WTC11 (cell line): ENCODE measurements at regions not wholly inside any gene's neighbourhood (a gene's known extent, or its start where the extent isn't known, plus 50 kb on each side); places are given as distances from the start of the nearest gene placed in this dataset.

Experiments
- ATAC-seq: fragments of 200-7000 bp; cut with Tn5 transposase; 2 replicates; pipeline ENCODE4 v1.10.0; 2021; ENCODE audit warnings: mild to moderate bottlenecking, moderate library complexity
- CTCF ChIA-PET: fragments of 300-600 bp; sonication (Branson Sonifier 250); formaldehyde crosslinking; loops from one replicate; lab custom pipeline; 2021; ENCODE audit warnings: antibody characterized with exemption; lab: Charles Lee
- POLR2A ChIA-PET: fragments of 350-600 bp; sonication (Branson Sonifier 250); formaldehyde crosslinking; loops from one replicate; lab custom pipeline; 2021; ENCODE audit warnings: antibody characterized with exemption; lab: Charles Lee
- DNase-seq: peaks from one replicate; pipeline ENCODE4 v3.0.0; 2021; ENCODE audit warnings: low spot score
- H3K27ac Mint-ChIP-seq: 2 replicates; pipeline ENCODE4 v1.8.0; 2021; ENCODE audit warnings: mixed read lengths
- H3K27me3 Mint-ChIP-seq: 2 replicates; pipeline ENCODE4 v1.8.0; 2021; ENCODE audit warnings: low read depth, mild to moderate bottlenecking, moderate library complexity, mixed read lengths
- H3K36me3 Mint-ChIP-seq: 2 replicates; pipeline ENCODE4 v1.8.0; 2021; ENCODE audit warnings: mixed read lengths
- H3K4me1 Mint-ChIP-seq: 2 replicates; pipeline ENCODE4 v1.8.0; 2022; ENCODE audit warnings: mixed read lengths
- H3K4me3 Mint-ChIP-seq: 2 replicates; pipeline ENCODE4 v1.8.0; 2021; ENCODE audit warnings: mild to moderate bottlenecking, moderate library complexity, mixed read lengths
- H3K9me3 Mint-ChIP-seq: 2 replicates; pipeline ENCODE4 v1.8.0; 2021; ENCODE audit warnings: mixed read lengths
- ATF3 ChIP-seq: sonication (generic); formaldehyde crosslinking; conservative IDR thresholded peaks from 2 replicates; pipeline ENCODE4 v1.8.1; 2022; ENCODE audit warnings: mild to moderate bottlenecking, missing genetic modification reagents
- CTCF ChIP-seq: fragments of 200-600 bp; IDR thresholded peaks from 2 replicates; pipeline ENCODE4 v1.8.0; 2022; ENCODE audit warnings: antibody characterized with exemption
- EMX1 ChIP-seq: fragments of 250-450 bp; sonication (Bioruptor Pico); IDR thresholded peaks from 2 replicates; pipeline ENCODE4 v1.8.0; 2021; ENCODE audit warnings: mild to moderate bottlenecking
- ETV6 ChIP-seq: sonication (generic); formaldehyde crosslinking; IDR thresholded peaks from 2 replicates; pipeline ENCODE4 v1.8.1; 2022; ENCODE audit warnings: mild to moderate bottlenecking, missing genetic modification reagents
- FOXJ3 ChIP-seq: sonication (generic); formaldehyde crosslinking; IDR thresholded peaks from 2 replicates; pipeline ENCODE4 v1.9.0; 2021; ENCODE audit warnings: missing genetic modification reagents, mild to moderate bottlenecking, borderline replicate concordance
- GABPB1 ChIP-seq: sonication (generic); formaldehyde crosslinking; IDR thresholded peaks from 2 replicates; pipeline ENCODE4 v1.8.1; 2023; ENCODE audit warnings: mild to moderate bottlenecking, missing genetic modification reagents
- HMGA2 ChIP-seq: fragments of 250-450 bp; sonication (Bioruptor Pico); IDR thresholded peaks from 2 replicates; pipeline ENCODE4 v1.4.0; 2021; ENCODE audit warnings: mild to moderate bottlenecking, moderate library complexity
- IRF1 ChIP-seq: sonication (generic); formaldehyde crosslinking; IDR thresholded peaks from 2 replicates; pipeline ENCODE4 v1.8.0; 2023; ENCODE audit warnings: missing genetic modification reagents
- MXD4 ChIP-seq: fragments of 250-450 bp; sonication (Bioruptor Pico); IDR thresholded peaks from 2 replicates; pipeline ENCODE4 v1.8.0; 2021; ENCODE audit warnings: mild to moderate bottlenecking, moderate library complexity, borderline replicate concordance
- NFATC4 ChIP-seq: fragments of 250-450 bp; sonication (Bioruptor Pico); IDR thresholded peaks from 2 replicates; pipeline ENCODE4 v1.9.0; 2021; ENCODE audit warnings: mild to moderate bottlenecking
- NR3C1 ChIP-seq: sonication (generic); formaldehyde crosslinking; conservative IDR thresholded peaks from 2 replicates; pipeline ENCODE4 v1.8.1; 2023; ENCODE audit warnings: low read depth, mild to moderate bottlenecking, missing genetic modification reagents
- OVOL2 ChIP-seq: fragments of 250-450 bp; sonication (Bioruptor Pico); IDR thresholded peaks from 2 replicates; pipeline ENCODE4 v1.9.0; 2021; ENCODE audit warnings: mild to moderate bottlenecking, borderline replicate concordance
- PRDM15 ChIP-seq: sonication (generic); formaldehyde crosslinking; IDR thresholded peaks from 2 replicates; pipeline ENCODE4 v1.8.0; 2022; ENCODE audit warnings: missing genetic modification reagents
- PRRX2 ChIP-seq: fragments of 250-450 bp; sonication (Bioruptor Pico); IDR thresholded peaks from 2 replicates; pipeline ENCODE4 v1.8.0; 2021; ENCODE audit warnings: mild to moderate bottlenecking
- SMAD4 ChIP-seq: sonication (generic); formaldehyde crosslinking; IDR thresholded peaks from 2 replicates; pipeline ENCODE4 v1.8.0; 2022; ENCODE audit warnings: mild to moderate bottlenecking, missing genetic modification reagents
- SOX15 ChIP-seq: fragments of 250-450 bp; sonication (Bioruptor Pico); IDR thresholded peaks from 2 replicates; pipeline ENCODE4 v1.9.0; 2021; ENCODE audit warnings: mild to moderate bottlenecking
- TEAD4 ChIP-seq: sonication (generic); formaldehyde crosslinking; IDR thresholded peaks from 2 replicates; pipeline ENCODE4 v1.8.0; 2022; ENCODE audit warnings: mild to moderate bottlenecking, missing genetic modification reagents
- ZBTB43 ChIP-seq: sonication (generic); formaldehyde crosslinking; IDR thresholded peaks from 2 replicates; pipeline ENCODE4 v1.8.1; 2023; ENCODE audit warnings: mild to moderate bottlenecking, missing genetic modification reagents
- ZNF671 ChIP-seq: fragments of 250-450 bp; sonication (Bioruptor Pico); IDR thresholded peaks from 2 replicates; pipeline ENCODE4 v1.8.0; 2021; ENCODE audit warnings: mild to moderate bottlenecking
- TF ChIP-seq, protein P1 (sequence below): sonication (generic); formaldehyde crosslinking; IDR thresholded peaks from 2 replicates; pipeline ENCODE4 v1.8.0; 2022; ENCODE audit warnings: mild to moderate bottlenecking, missing genetic modification reagents
- TF ChIP-seq, protein P2 (sequence below): sonication (generic); formaldehyde crosslinking; IDR thresholded peaks from 2 replicates; pipeline ENCODE4 v1.8.1; 2022; ENCODE audit warnings: mild to moderate bottlenecking, moderate library complexity, missing genetic modification reagents

DNA sequence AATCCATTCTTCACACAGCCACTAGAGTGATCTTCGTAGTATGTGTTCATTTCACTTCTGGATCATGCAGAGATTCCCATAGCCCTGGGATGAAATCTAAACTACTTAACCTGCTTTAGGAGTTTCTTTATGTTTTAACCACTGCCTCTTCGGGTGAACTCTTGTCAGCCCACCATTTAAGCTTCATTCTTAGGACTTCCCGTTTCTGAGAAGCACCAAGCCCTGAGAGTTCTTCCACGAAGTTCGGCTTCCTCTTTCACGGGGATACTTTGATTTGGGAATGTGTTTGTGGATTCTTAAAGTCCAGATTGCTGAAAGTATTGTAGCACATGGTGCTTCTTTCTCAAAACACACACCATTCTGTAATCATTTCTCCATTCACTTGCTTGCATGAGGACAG is 205.0 kb downstream of the UBE2E3 start (continued):
- TF ChIP-seq, protein P1, sequence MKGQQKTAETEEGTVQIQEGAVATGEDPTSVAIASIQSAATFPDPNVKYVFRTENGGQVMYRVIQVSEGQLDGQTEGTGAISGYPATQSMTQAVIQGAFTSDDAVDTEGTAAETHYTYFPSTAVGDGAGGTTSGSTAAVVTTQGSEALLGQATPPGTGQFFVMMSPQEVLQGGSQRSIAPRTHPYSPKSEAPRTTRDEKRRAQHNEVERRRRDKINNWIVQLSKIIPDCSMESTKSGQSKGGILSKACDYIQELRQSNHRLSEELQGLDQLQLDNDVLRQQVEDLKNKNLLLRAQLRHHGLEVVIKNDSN (CRISPR knock-in tag) = no peak
- TF ChIP-seq NR3C1 (CRISPR knock-in tag) (no peak), NFATC4 (CRISPR knock-in tag) (no peak)

DNA sequence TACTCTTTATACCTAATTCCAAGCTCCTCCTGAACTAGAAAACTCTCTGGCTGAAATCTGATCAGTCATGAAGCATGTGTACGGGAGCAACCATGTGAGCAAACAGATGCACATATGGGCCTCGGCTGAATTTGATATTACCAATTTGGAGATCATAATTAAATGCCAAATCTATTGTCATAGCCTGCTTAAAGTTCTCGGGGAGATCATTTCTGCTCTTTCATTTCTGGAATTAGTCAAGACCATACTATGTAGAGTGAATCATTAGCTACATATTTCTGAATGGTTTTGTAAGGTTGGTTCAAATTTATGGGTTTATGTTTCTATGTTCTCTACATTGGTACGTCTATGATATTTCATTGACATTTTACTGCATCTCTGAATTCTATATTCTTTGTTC is 205.5 kb downstream of the UBE2E3 start:
- H3K27ac Mint-ChIP-seq = no peak overlapping the region
- no peaks in the 10 kb centered on the region for H3K9me3 Mint-ChIP-seq
- no peak for ATAC-seq
- no peak for DNase-seq
- no peak for TF ChIP-seq MXD4 (CRISPR knock-in tag)
- TF ChIP-seq CTCF = no peak
- TF ChIP-seq ZNF671 (CRISPR knock-in tag) = no peak
- TF ChIP-seq OVOL2 (CRISPR knock-in tag) = no peak
- no peak for TF ChIP-seq ATF3
- TF ChIP-seq, all 79 proteins: peak for 0
- H3K4me3 Mint-ChIP-seq = no peak overlapping the region
- peaks cover 7% of the 10 kb centered on the region; the same call in 1 of the 2 replicates for H3K4me1 Mint-ChIP-seq
- ChIA-PET POLR2A (no interaction called here), CTCF (no interaction called here)
- no peaks in the 10 kb centered on the region for H3K36me3 Mint-ChIP-seq
- H3K27me3 Mint-ChIP-seq = no peaks in the 10 kb centered on the region

GRCh38 chr2:181188605-181189004 is 208.2 kb downstream of the UBE2E3 start:
- ChIA-PET CTCF (interaction anchor here (1.4 kb wide), 1 partner anchor 10 kb away, joined by 8 read pairs; no protein-coding TSS in a partner anchor), POLR2A (no interaction called here)
- H3K9me3 Mint-ChIP-seq = no peaks in the 10 kb centered on the region
- H3K36me3 Mint-ChIP-seq = no peaks in the 10 kb centered on the region
- peaks cover 7% of the 10 kb centered on the region; the same call in 1 of the 2 replicates for H3K4me1 Mint-ChIP-seq
- H3K27me3 Mint-ChIP-seq = no peaks in the 10 kb centered on the region
- no peak overlapping the region for H3K27ac Mint-ChIP-seq
- no peak for DNase-seq
- TF ChIP-seq PRDM15 (CRISPR knock-in tag) = no peak
- no peak for TF ChIP-seq OVOL2 (CRISPR knock-in tag)
- TF ChIP-seq EMX1 (CRISPR knock-in tag) = no peak
- TF ChIP-seq SMAD4 = no peak
- no peak for TF ChIP-seq ETV6
- TF ChIP-seq IRF1 (CRISPR knock-in tag) = no peak
- TF ChIP-seq, all 79 proteins: peak for 0
- ATAC-seq = no peak
- no peak overlapping the region for H3K4me3 Mint-ChIP-seq

- ATAC-seq (no peak), DNase-seq (no peak)
- no peaks in the 10 kb centered on the region for H3K36me3 Mint-ChIP-seq
- no peak overlapping the region for H3K4me3 Mint-ChIP-seq
- no peaks in the 10 kb centered on the region for H3K9me3 Mint-ChIP-seq
- POLR2A ChIA-PET = no interaction called here
- no peaks in the 10 kb centered on the region for H3K27me3 Mint-ChIP-seq
- H3K4me1 Mint-ChIP-seq = peaks cover 7% of the 10 kb centered on the region; the same call in 1 of the 2 replicates
- H3K27ac Mint-ChIP-seq = no peak overlapping the region
- TF ChIP-seq ZBTB43 (CRISPR knock-in tag) (no peak), TEAD4 (CRISPR knock-in tag) (no peak), GABPB1 (CRISPR knock-in tag) (no peak), HMGA2 (CRISPR knock-in tag) (no peak), FOXJ3 (CRISPR knock-in tag) (no peak), PRRX2 (CRISPR knock-in tag) (no peak), NR3C1 (CRISPR knock-in tag) (no peak), SOX15 (CRISPR knock-in tag) (no peak)
- TF ChIP-seq, protein P2, sequence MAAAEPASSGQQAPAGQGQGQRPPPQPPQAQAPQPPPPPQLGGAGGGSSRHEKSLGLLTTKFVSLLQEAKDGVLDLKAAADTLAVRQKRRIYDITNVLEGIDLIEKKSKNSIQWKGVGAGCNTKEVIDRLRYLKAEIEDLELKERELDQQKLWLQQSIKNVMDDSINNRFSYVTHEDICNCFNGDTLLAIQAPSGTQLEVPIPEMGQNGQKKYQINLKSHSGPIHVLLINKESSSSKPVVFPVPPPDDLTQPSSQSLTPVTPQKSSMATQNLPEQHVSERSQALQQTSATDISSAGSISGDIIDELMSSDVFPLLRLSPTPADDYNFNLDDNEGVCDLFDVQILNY (CRISPR knock-in tag) = no peak
- CTCF ChIA-PET = no interaction called here
Observed at GRCh38 chr2:181189951-181190350, 209.5 kb downstream of the UBE2E3 start.
